Naive B cell (primary cell): ENCODE measurements at regions not wholly inside any gene's neighbourhood (a gene's known extent, or its start where the extent isn't known, plus 50 kb on each side); places are given as distances from the start of the nearest gene placed in this dataset.

Source experiments
- ATAC-seq, 2 donors: fragments of 150-1000 bp; cut with Tn5 transposase; 2 replicates each; pipeline ENCODE4 v1.10.0; 2021; ENCODE audit warnings: low read depth in 2 of 2, mild to moderate bottlenecking in 2 of 2, moderate library complexity in 2 of 2
- DNase-seq: peaks from one replicate; pipeline ENCODE4 v3.0.0; 2022
- H3K27ac Mint-ChIP-seq, 6 donors: one replicate each; pipeline ENCODE4 v1.8.0; 2020 to 2022; ENCODE audit warnings: mild to moderate bottlenecking in 6 of 6, mixed read lengths in 6 of 6, moderate library complexity in 5 of 6, inconsistent platforms in 2 of 6
- H3K27me3 Mint-ChIP-seq, 3 donors: one replicate each; pipeline ENCODE4 v1.8.0; 2021 to 2022; ENCODE audit warnings: mixed read lengths in 3 of 3, mild to moderate bottlenecking in 1 of 3
- H3K36me3 Mint-ChIP-seq, 2 donors: one replicate each; pipeline ENCODE4 v1.8.0; 2020 to 2022; ENCODE audit warnings: mixed read lengths in 2 of 2, inconsistent platforms in 1 of 2, mild to moderate bottlenecking in 1 of 2
- H3K4me1 Mint-ChIP-seq, 3 donors: one replicate each; pipeline ENCODE4 v1.8.0; 2020 to 2022; ENCODE audit warnings: mixed read lengths in 3 of 3, inconsistent platforms in 1 of 3, mild to moderate bottlenecking in 1 of 3, moderate library complexity in 1 of 3
- H3K4me3 Mint-ChIP-seq, 8 donors: one replicate each; pipeline ENCODE4 v1.8.0; 2020 to 2022; ENCODE audit warnings: mild to moderate bottlenecking in 8 of 8, mixed read lengths in 8 of 8, moderate library complexity in 8 of 8, inconsistent platforms in 2 of 8
- H3K9me3 Mint-ChIP-seq, 7 donors: one replicate each; pipeline ENCODE4 v1.8.0; 2020 to 2022; ENCODE audit warnings: mixed read lengths in 7 of 7, mild to moderate bottlenecking in 5 of 7, inconsistent platforms in 2 of 7, moderate library complexity in 1 of 7

DNA sequence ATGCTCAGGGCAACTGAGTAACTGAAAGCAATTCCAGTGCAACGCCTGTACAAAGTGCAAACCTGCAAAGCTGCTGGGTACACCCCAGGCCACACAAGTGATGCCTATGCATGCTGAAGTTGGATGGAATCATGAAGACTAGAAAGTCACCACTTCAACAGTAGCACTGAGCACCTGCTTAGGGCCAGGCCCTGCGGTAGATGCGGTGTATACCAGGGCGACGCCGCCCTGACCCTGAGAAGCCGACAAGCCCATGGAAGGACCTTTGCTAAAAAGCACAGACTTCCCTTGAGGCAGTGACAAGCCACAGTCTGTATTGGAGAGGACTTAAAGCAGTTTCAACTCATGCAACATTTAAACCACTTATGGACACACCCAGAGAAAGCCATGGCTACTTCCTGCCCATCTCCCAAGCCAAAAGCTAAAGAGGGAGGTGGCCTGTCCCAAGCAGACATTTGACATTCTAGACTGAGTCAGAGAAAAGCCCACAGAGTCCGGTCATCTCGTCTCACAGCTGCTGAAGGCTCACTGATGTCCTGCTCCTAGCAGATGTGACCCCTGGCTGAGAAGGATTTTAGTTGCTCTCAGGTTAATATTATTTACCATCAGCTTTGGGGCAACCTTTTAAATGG is 843.9 kb upstream of the TMEM132C start:
- no peak overlapping the region for H3K4me3 Mint-ChIP-seq
- H3K36me3 Mint-ChIP-seq: no peaks in the 10 kb centered on the region
- ATAC-seq (no peak), DNase-seq (no peak)
- no peak overlapping the region for H3K27ac Mint-ChIP-seq
- no peaks in the 10 kb centered on the region for H3K4me1 Mint-ChIP-seq
- H3K9me3 Mint-ChIP-seq: peaks cover 4 to 19% (median 11%) of the 10 kb centered on the region in 7 donors
- H3K27me3 Mint-ChIP-seq: no peaks in the 10 kb centered on the region

- Mint-ChIP-seq H3K27me3 (no peaks in the 10 kb centered on the region), H3K9me3 (peaks cover 3 to 14% (median 9%) of the 10 kb centered on the region in 7 donors), H3K36me3 (no peaks in the 10 kb centered on the region), H3K4me3 (no peak overlapping the region), H3K4me1 (no peaks in the 10 kb centered on the region), H3K27ac (no peak overlapping the region)
- DNase-seq (no peak), ATAC-seq (no peak)
Observed at GRCh38 chr12:127425474-127425873, 841.5 kb upstream of the TMEM132C start.

- Mint-ChIP-seq H3K4me1 (no peaks in the 10 kb centered on the region), H3K27me3 (no peaks in the 10 kb centered on the region), H3K4me3 (no peak overlapping the region), H3K9me3 (peaks cover 3 to 11% (median 8%) of the 10 kb centered on the region in 7 donors), H3K36me3 (no peaks in the 10 kb centered on the region), H3K27ac (no peak overlapping the region)
- ATAC-seq (no peak), DNase-seq (no peak)
Observed at GRCh38 chr12:127428420-127428819, 838.5 kb upstream of the TMEM132C start.

GRCh38 chr12:127429551-127430285 is 837.3 kb upstream of the TMEM132C start:
- DNase-seq (no peak), ATAC-seq (no peak)
- Mint-ChIP-seq H3K4me3 (no peak overlapping the region), H3K9me3 (peaks cover 3 to 17% (median 8%) of the 10 kb centered on the region in 7 donors), H3K27ac (no peak overlapping the region), H3K4me1 (no peaks in the 10 kb centered on the region), H3K36me3 (no peaks in the 10 kb centered on the region), H3K27me3 (no peaks in the 10 kb centered on the region)

DNA sequence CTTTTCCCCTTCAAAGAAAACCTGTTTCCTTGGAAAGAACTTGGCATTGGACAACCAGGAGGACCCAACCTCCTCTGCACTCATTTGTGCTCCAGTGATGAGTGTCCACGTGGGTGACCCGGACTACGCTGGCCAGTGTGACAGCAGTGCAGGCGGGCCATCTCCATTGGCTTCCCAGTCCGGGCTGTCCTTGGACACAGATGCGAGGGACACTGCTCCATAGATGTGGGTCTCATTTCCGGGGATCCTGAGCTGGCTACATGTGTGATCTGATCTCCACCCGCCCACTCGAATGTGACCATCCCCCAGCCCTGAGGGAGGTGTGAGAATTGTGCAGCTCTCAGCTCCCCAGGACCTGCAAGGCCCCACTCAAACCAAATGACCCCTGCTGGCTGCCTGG is 836.6 kb upstream of the TMEM132C start:
- ATAC-seq (no peak), DNase-seq (no peak)
- Mint-ChIP-seq H3K4me1 (no peaks in the 10 kb centered on the region), H3K27me3 (no peaks in the 10 kb centered on the region), H3K9me3 (peaks cover 1 to 22% (median 7%) of the 10 kb centered on the region in 7 donors), H3K4me3 (no peak overlapping the region), H3K36me3 (no peaks in the 10 kb centered on the region), H3K27ac (no peak overlapping the region)

GRCh38 chr12:127431177-127431576 is 835.8 kb upstream of the TMEM132C start:
- ATAC-seq: no peak
- no peak for DNase-seq
- Mint-ChIP-seq H3K36me3 (no peaks in the 10 kb centered on the region), H3K4me1 (no peaks in the 10 kb centered on the region), H3K9me3 (peaks cover 2 to 20% (median 5%) of the 10 kb centered on the region in 7 donors), H3K27ac (no peak overlapping the region), H3K4me3 (no peak overlapping the region), H3K27me3 (no peaks in the 10 kb centered on the region)

- H3K36me3 Mint-ChIP-seq: no peaks in the 10 kb centered on the region
- DNase-seq (no peak), ATAC-seq (no peak)
- H3K4me1 Mint-ChIP-seq: no peaks in the 10 kb centered on the region
- no peak overlapping the region for H3K4me3 Mint-ChIP-seq
- peaks cover 2 to 20% (median 5%) of the 10 kb centered on the region in 7 donors for H3K9me3 Mint-ChIP-seq
- H3K27me3 Mint-ChIP-seq: no peaks in the 10 kb centered on the region
- no peak overlapping the region for H3K27ac Mint-ChIP-seq
Observed at GRCh38 chr12:127431594-127431993, 835.4 kb upstream of the TMEM132C start.

DNA sequence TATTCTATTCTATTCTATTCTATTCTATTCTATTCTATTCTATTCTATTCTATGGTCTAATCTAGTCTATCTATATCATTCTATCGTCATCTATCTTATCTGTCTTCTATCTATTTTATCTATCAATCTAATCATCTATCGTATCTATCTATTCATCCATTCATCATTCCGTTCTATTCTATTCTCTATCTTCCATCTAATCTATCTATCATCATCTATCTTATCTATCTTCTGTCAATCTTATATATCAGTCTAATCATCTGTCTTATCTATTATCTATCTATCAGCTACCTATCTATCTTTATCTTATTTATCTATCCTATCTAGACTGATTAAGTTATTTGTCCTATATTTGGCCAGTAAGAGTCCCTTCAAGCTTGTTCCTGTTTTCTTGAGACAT is 831.5 kb upstream of the TMEM132C start:
- no peak for ATAC-seq

GRCh38 chr12:127438512-127439244 is 828.3 kb upstream of the TMEM132C start:
- no peak overlapping the region for H3K27ac Mint-ChIP-seq
- peaks cover 0 to 6% of the 10 kb centered on the region in 2 donors for H3K36me3 Mint-ChIP-seq
- H3K4me1 Mint-ChIP-seq: no peaks in the 10 kb centered on the region
- H3K9me3 Mint-ChIP-seq: peaks cover 14 to 30% (median 18%) of the 10 kb centered on the region in 7 donors
- DNase-seq: no peak
- H3K27me3 Mint-ChIP-seq: no peaks in the 10 kb centered on the region
- ATAC-seq: no peak
- H3K4me3 Mint-ChIP-seq: no peak overlapping the region

More for the DNA sequence above, 831.5 kb upstream of the TMEM132C start:
- Mint-ChIP-seq H3K4me3 (no peak overlapping the region), H3K9me3 (peaks cover 4 to 23% (median 12%) of the 10 kb centered on the region in 7 donors), H3K27me3 (no peaks in the 10 kb centered on the region), H3K27ac (no peak overlapping the region), H3K36me3 (no peaks in the 10 kb centered on the region), H3K4me1 (no peaks in the 10 kb centered on the region)
- DNase-seq: no peak

DNA sequence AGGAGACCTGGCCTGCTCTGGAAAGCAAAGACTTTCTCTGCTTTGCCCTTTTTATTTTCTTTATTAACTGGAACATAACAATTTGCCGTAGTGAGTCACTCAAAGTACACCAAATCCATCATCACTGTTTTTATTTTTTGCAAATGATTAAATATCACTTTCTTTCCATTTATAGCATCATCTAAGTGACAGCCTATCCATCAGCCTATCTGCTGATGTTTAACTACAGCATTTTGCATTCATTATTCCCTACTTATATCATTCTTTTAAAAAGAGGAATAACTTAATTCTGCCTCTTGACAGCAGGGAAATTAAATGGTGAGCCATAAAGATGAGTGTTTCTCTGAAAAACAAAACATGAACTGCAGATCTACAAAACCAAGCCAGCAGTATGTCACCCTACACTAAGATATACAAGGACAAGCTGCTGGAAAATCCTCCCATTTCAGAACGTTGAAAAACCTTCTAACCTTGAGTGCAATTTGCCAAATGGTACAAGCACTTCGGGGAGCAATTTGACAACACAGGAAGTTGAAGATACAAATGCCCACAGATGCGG is 821.3 kb upstream of the TMEM132C start:
- no peak overlapping the region for H3K4me3 Mint-ChIP-seq
- H3K4me1 Mint-ChIP-seq: no peaks in the 10 kb centered on the region
- peaks cover 0 to 6% of the 10 kb centered on the region in 2 donors for H3K36me3 Mint-ChIP-seq
- H3K27ac Mint-ChIP-seq: no peak overlapping the region
- no peaks in the 10 kb centered on the region for H3K27me3 Mint-ChIP-seq
- DNase-seq: no peak
- peaks cover 5 to 23% (median 12%) of the 10 kb centered on the region in 7 donors for H3K9me3 Mint-ChIP-seq
- ATAC-seq: no peak

DNA sequence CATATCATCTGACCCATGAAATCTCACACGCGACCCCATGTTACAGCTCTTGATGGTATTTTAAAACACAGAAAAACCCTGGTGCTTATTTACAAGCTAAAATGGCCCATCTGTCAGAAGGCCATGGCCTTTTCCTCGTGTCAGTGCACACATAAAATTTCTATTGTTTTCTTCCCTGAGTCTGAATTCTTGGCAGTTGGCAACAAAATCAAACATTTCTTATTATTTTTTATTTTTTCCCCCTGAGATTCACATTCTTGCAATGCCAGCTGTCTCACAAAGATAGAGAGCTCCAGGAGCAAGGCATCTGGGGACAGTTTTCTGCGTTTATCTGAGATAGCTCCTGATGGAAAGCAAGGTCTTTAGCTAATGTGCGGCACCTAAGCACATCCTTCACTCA is 818.1 kb upstream of the TMEM132C start:
- no peak overlapping the region for H3K27ac Mint-ChIP-seq
- H3K4me3 Mint-ChIP-seq: no peak overlapping the region
- H3K27me3 Mint-ChIP-seq: peaks cover 0 to 4% (median 0%) of the 10 kb centered on the region in 3 donors
- DNase-seq (no peak), ATAC-seq (no peak)
- no peaks in the 10 kb centered on the region for H3K36me3 Mint-ChIP-seq
- peaks cover 0 to 14% (median 4%) of the 10 kb centered on the region in 7 donors for H3K9me3 Mint-ChIP-seq
- no peaks in the 10 kb centered on the region for H3K4me1 Mint-ChIP-seq

DNA sequence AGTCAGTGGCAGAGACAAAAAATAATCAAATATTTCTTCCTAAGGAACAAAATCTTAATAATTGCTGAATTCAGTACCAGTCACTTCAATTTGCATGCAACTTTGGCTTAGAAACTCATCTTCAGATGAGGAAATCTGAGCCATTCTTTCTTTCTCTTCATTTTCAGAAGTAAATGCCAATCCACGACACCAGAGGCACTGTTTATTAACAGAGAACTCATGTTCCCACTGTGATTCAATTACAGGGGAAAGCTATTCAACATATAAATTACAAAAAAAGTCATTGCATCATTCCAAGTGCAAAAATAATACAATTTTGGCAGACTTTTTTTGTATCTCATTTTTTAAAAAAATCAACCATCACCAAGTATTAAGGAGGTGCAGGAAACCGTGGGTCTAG is 816.1 kb upstream of the TMEM132C start:
- H3K27ac Mint-ChIP-seq: no peak overlapping the region
- H3K4me3 Mint-ChIP-seq: no peak overlapping the region
- peaks cover 0 to 24% (median 5%) of the 10 kb centered on the region in 7 donors for H3K9me3 Mint-ChIP-seq
- H3K27me3 Mint-ChIP-seq: peaks cover 8 to 17% (median 14%) of the 10 kb centered on the region in 3 donors
- peaks cover 0 to 10% of the 10 kb centered on the region in 2 donors for H3K36me3 Mint-ChIP-seq
- ATAC-seq (no peak), DNase-seq (no peak)
- H3K4me1 Mint-ChIP-seq: no peaks in the 10 kb centered on the region

DNA sequence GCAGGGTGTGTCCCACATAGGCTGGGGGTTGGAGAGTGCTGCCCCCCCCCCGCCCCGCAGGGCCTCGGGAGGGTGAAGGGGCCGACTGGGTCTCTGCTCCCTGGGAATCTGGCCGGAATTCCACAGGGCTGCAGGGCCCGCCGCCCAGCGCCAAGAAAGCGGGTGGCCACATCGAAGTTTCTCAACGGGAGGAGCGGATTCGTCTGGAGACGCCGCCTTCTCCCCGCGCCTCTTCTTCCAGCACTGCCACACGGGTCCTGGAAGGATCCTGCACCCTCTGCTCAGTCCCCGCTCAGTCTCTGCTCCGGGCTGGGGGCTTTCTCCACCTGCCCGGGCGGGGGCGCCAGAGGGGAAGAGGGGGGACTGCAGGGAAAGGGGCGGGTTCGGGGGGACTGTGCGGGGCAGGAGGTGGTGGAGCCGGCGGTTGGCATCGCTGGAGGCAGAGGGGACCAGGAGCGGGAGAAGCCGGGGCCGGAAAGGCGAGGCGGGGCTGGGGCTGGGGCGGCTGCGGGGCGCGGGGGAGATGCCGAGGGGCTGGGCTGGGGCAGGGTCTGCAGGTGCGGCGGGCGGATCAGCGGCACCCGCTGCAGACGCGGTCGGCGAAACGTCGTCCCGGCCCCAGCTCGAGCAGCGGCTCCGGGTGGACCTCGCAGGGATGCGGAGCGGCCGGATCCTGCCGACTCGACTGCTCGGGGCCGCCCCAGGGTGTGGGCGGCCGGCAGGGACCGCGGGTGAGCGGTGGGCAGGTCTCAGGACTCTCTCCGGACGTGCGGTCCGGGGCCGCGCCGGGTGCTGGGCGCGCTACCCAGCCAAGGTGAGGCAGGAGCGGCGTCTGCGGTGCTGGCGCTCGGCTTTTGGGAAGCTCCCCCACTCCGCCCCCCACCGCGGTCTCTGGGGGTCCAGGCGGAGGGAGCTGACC is 811.4 kb upstream of the TMEM132C start:
- Mint-ChIP-seq H3K27ac (no peak overlapping the region), H3K9me3 (peaks cover 0 to 29% (median 6%) of the 10 kb centered on the region in 7 donors)

More for the DNA sequence above, 811.4 kb upstream of the TMEM132C start:
- H3K27me3 Mint-ChIP-seq: peaks cover 14 to 27% (median 14%) of the 10 kb centered on the region in 3 donors
- H3K4me3 Mint-ChIP-seq: no peak overlapping the region
- H3K36me3 Mint-ChIP-seq: peaks cover 0 to 10% of the 10 kb centered on the region in 2 donors
- no peaks in the 10 kb centered on the region for H3K4me1 Mint-ChIP-seq
- no peak for DNase-seq
- no peak for ATAC-seq
